ENCODE measurements at regions not wholly inside any gene's neighbourhood (a gene's known extent, or its start where the extent isn't known, plus 50 kb on each side); places are given as distances from the start of the nearest gene placed in this dataset.

GRCh38 chr13:88085036-88085435 lies 413.9 kb downstream of the SLITRK5 start:
- FAIRE-seq (no peak), DNase-seq (no peak)
- no peak overlapping the region for H3K27ac ChIP-seq (ENCODE audit: low read depth in 1 of 3, low read length in 2 of 3)
- H3K36me3 ChIP-seq (ENCODE audit: control insufficient read depth in 3 of 3, insufficient read depth in 2 of 3, low read depth in 1 of 3, low read length in 3 of 3), result no peaks in the 10 kb centered on the region
- no peaks in the 10 kb centered on the region for H3K4me1 ChIP-seq (ENCODE audit: control insufficient read depth in 3 of 3, insufficient read depth in 2 of 3, low read depth in 1 of 3, low read length in 2 of 3)
- H3K4me3 ChIP-seq (ENCODE audit: low read depth in 1 of 3, low read length in 3 of 3), result no peak overlapping the region
- no peaks in the 10 kb centered on the region for H3K9me3 ChIP-seq (ENCODE audit: control insufficient read depth in 2 of 2, insufficient read depth in 1 of 2, low read depth in 1 of 2, low read length in 1 of 2)
- no peaks in the 10 kb centered on the region for H3K27me3 ChIP-seq (ENCODE audit: control insufficient read depth in 3 of 3, insufficient read depth in 3 of 3, low read length in 3 of 3)

- no peak for FAIRE-seq
- Histone ChIP-seq H3K9me3 (ENCODE audit: control insufficient read depth in 2 of 2, insufficient read depth in 1 of 2, low read depth in 1 of 2, low read length in 1 of 2) (no peaks in the 10 kb centered on the region), H3K27ac (ENCODE audit: low read depth in 1 of 3, low read length in 2 of 3) (no peak overlapping the region), H3K27me3 (ENCODE audit: control insufficient read depth in 3 of 3, insufficient read depth in 3 of 3, low read length in 3 of 3) (no peaks in the 10 kb centered on the region), H3K4me3 (ENCODE audit: low read depth in 1 of 3, low read length in 3 of 3) (no peak overlapping the region), H3K36me3 (ENCODE audit: control insufficient read depth in 3 of 3, insufficient read depth in 2 of 3, low read depth in 1 of 3, low read length in 3 of 3) (no peaks in the 10 kb centered on the region), H3K4me1 (ENCODE audit: control insufficient read depth in 3 of 3, insufficient read depth in 2 of 3, low read depth in 1 of 3, low read length in 2 of 3) (no peaks in the 10 kb centered on the region)
- 84 to 94% (median 91%) methylated on average over 3 of the region's 3 CpGs for WGBS, 3 donors
- DNase-seq, result no peak
Observed at GRCh38 chr13:88086577-88086976, 415.4 kb downstream of the SLITRK5 start.

- Histone ChIP-seq H3K4me1 (ENCODE audit: control insufficient read depth in 3 of 3, insufficient read depth in 2 of 3, low read depth in 1 of 3, low read length in 2 of 3) (no peaks in the 10 kb centered on the region), H3K27me3 (ENCODE audit: control insufficient read depth in 3 of 3, insufficient read depth in 3 of 3, low read length in 3 of 3) (no peaks in the 10 kb centered on the region), H3K4me3 (ENCODE audit: low read depth in 1 of 3, low read length in 3 of 3) (no peak overlapping the region), H3K27ac (ENCODE audit: low read depth in 1 of 3, low read length in 2 of 3) (no peak overlapping the region), H3K9me3 (ENCODE audit: control insufficient read depth in 2 of 2, insufficient read depth in 1 of 2, low read depth in 1 of 2, low read length in 1 of 2) (no peaks in the 10 kb centered on the region), H3K36me3 (ENCODE audit: control insufficient read depth in 3 of 3, insufficient read depth in 2 of 3, low read depth in 1 of 3, low read length in 3 of 3) (no peaks in the 10 kb centered on the region)
- 16 to 29% (median 25%) methylated on average over 2 of the region's 2 CpGs for WGBS, 3 donors
- DNase-seq (no peak), FAIRE-seq (no peak)
Observed at GRCh38 chr13:88097541-88097940, 426.4 kb downstream of the SLITRK5 start.

- Histone ChIP-seq H3K36me3 (ENCODE audit: control insufficient read depth in 3 of 3, insufficient read depth in 2 of 3, low read depth in 1 of 3, low read length in 3 of 3) (no peaks in the 10 kb centered on the region), H3K27ac (ENCODE audit: low read depth in 1 of 3, low read length in 2 of 3) (no peak overlapping the region), H3K9me3 (ENCODE audit: control insufficient read depth in 2 of 2, insufficient read depth in 1 of 2, low read depth in 1 of 2, low read length in 1 of 2) (no peaks in the 10 kb centered on the region), H3K27me3 (ENCODE audit: control insufficient read depth in 3 of 3, insufficient read depth in 3 of 3, low read length in 3 of 3) (no peaks in the 10 kb centered on the region), H3K4me1 (ENCODE audit: control insufficient read depth in 3 of 3, insufficient read depth in 2 of 3, low read depth in 1 of 3, low read length in 2 of 3) (no peaks in the 10 kb centered on the region), H3K4me3 (ENCODE audit: low read depth in 1 of 3, low read length in 3 of 3) (no peak overlapping the region)
- DNase-seq, result no peak
- no peak for FAIRE-seq
- 72% methylated on average over 1 of the region's 1 CpG for WGBS, 3 donors
Observed at GRCh38 chr13:88103824-88104223, 432.7 kb downstream of the SLITRK5 start.

- 85 to 100% (median 92%) methylated on average over 1 of the region's 1 CpG for WGBS, 3 donors
- FAIRE-seq (no peak), DNase-seq (no peak)
Observed at GRCh38 chr13:88104576-88104975, 433.4 kb downstream of the SLITRK5 start.

GRCh38 chr13:88107570-88107969 lies 436.4 kb downstream of the SLITRK5 start:
- 73 to 89% (median 79%) methylated on average over 6 of the region's 6 CpGs for whole genome bisulfite sequencing, 3 donors
- DNase-seq, result no peak
- H3K27ac ChIP-seq (ENCODE audit: low read depth in 1 of 3, low read length in 2 of 3), result no peak overlapping the region
- H3K36me3 ChIP-seq (ENCODE audit: control insufficient read depth in 3 of 3, insufficient read depth in 2 of 3, low read depth in 1 of 3, low read length in 3 of 3), result no peaks in the 10 kb centered on the region
- no peaks in the 10 kb centered on the region for H3K9me3 ChIP-seq (ENCODE audit: control insufficient read depth in 2 of 2, insufficient read depth in 1 of 2, low read depth in 1 of 2, low read length in 1 of 2)
- FAIRE-seq, result no peak
- no peak overlapping the region for H3K4me3 ChIP-seq (ENCODE audit: low read depth in 1 of 3, low read length in 3 of 3)
- H3K4me1 ChIP-seq (ENCODE audit: control insufficient read depth in 3 of 3, insufficient read depth in 2 of 3, low read depth in 1 of 3, low read length in 2 of 3), result no peaks in the 10 kb centered on the region
- no peaks in the 10 kb centered on the region for H3K27me3 ChIP-seq (ENCODE audit: control insufficient read depth in 3 of 3, insufficient read depth in 3 of 3, low read length in 3 of 3)

More at GRCh38 chr13:88104576-88104975, 433.4 kb downstream of the SLITRK5 start:
- H3K4me1 ChIP-seq (ENCODE audit: control insufficient read depth in 3 of 3, insufficient read depth in 2 of 3, low read depth in 1 of 3, low read length in 2 of 3), result no peaks in the 10 kb centered on the region
- H3K36me3 ChIP-seq (ENCODE audit: control insufficient read depth in 3 of 3, insufficient read depth in 2 of 3, low read depth in 1 of 3, low read length in 3 of 3), result no peaks in the 10 kb centered on the region
- H3K27me3 ChIP-seq (ENCODE audit: control insufficient read depth in 3 of 3, insufficient read depth in 3 of 3, low read length in 3 of 3), result no peaks in the 10 kb centered on the region
- no peaks in the 10 kb centered on the region for H3K9me3 ChIP-seq (ENCODE audit: control insufficient read depth in 2 of 2, insufficient read depth in 1 of 2, low read depth in 1 of 2, low read length in 1 of 2)
- no peak overlapping the region for H3K4me3 ChIP-seq (ENCODE audit: low read depth in 1 of 3, low read length in 3 of 3)
- no peak overlapping the region for H3K27ac ChIP-seq (ENCODE audit: low read depth in 1 of 3, low read length in 2 of 3)

- no peaks in the 10 kb centered on the region for H3K27me3 ChIP-seq (ENCODE audit: control insufficient read depth in 3 of 3, insufficient read depth in 3 of 3, low read length in 3 of 3)
- no peaks in the 10 kb centered on the region for H3K9me3 ChIP-seq (ENCODE audit: control insufficient read depth in 2 of 2, insufficient read depth in 1 of 2, low read depth in 1 of 2, low read length in 1 of 2)
- H3K4me1 ChIP-seq (ENCODE audit: control insufficient read depth in 3 of 3, insufficient read depth in 2 of 3, low read depth in 1 of 3, low read length in 2 of 3), result no peaks in the 10 kb centered on the region
- no peak overlapping the region for H3K4me3 ChIP-seq (ENCODE audit: low read depth in 1 of 3, low read length in 3 of 3)
- WGBS, 3 donors, result 36 to 41% (median 41%) methylated on average over 3 of the region's 3 CpGs
- H3K27ac ChIP-seq (ENCODE audit: low read depth in 1 of 3, low read length in 2 of 3), result no peak overlapping the region
- DNase-seq, result no peak
- H3K36me3 ChIP-seq (ENCODE audit: control insufficient read depth in 3 of 3, insufficient read depth in 2 of 3, low read depth in 1 of 3, low read length in 3 of 3), result no peaks in the 10 kb centered on the region
- FAIRE-seq, result no peak
Observed at GRCh38 chr13:88112526-88112925, 441.4 kb downstream of the SLITRK5 start.

GRCh38 chr13:88115976-88116375 lies 444.8 kb downstream of the SLITRK5 start:
- H3K9me3 ChIP-seq (ENCODE audit: control insufficient read depth in 2 of 2, insufficient read depth in 1 of 2, low read depth in 1 of 2, low read length in 1 of 2), result no peaks in the 10 kb centered on the region
- 45 to 62% (median 56%) methylated on average over 2 of the region's 2 CpGs for WGBS, 3 donors
- DNase-seq, result no peak
- H3K4me1 ChIP-seq (ENCODE audit: control insufficient read depth in 3 of 3, insufficient read depth in 2 of 3, low read depth in 1 of 3, low read length in 2 of 3), result no peaks in the 10 kb centered on the region
- H3K27ac ChIP-seq (ENCODE audit: low read depth in 1 of 3, low read length in 2 of 3), result no peak overlapping the region
- no peak overlapping the region for H3K4me3 ChIP-seq (ENCODE audit: low read depth in 1 of 3, low read length in 3 of 3)
- H3K27me3 ChIP-seq (ENCODE audit: control insufficient read depth in 3 of 3, insufficient read depth in 3 of 3, low read length in 3 of 3), result no peaks in the 10 kb centered on the region
- no peaks in the 10 kb centered on the region for H3K36me3 ChIP-seq (ENCODE audit: control insufficient read depth in 3 of 3, insufficient read depth in 2 of 3, low read depth in 1 of 3, low read length in 3 of 3)
- no peak for FAIRE-seq

- Histone ChIP-seq H3K4me1 (ENCODE audit: control insufficient read depth in 3 of 3, insufficient read depth in 2 of 3, low read depth in 1 of 3, low read length in 2 of 3) (no peaks in the 10 kb centered on the region), H3K4me3 (ENCODE audit: low read depth in 1 of 3, low read length in 3 of 3) (no peak overlapping the region), H3K27ac (ENCODE audit: low read depth in 1 of 3, low read length in 2 of 3) (no peak overlapping the region), H3K9me3 (ENCODE audit: control insufficient read depth in 2 of 2, insufficient read depth in 1 of 2, low read depth in 1 of 2, low read length in 1 of 2) (no peaks in the 10 kb centered on the region), H3K27me3 (ENCODE audit: control insufficient read depth in 3 of 3, insufficient read depth in 3 of 3, low read length in 3 of 3) (no peaks in the 10 kb centered on the region), H3K36me3 (ENCODE audit: control insufficient read depth in 3 of 3, insufficient read depth in 2 of 3, low read depth in 1 of 3, low read length in 3 of 3) (no peaks in the 10 kb centered on the region)
- DNase-seq (no peak), FAIRE-seq (peak; percentile 44)
- 68 to 72% (median 69%) methylated on average over 3 of the region's 3 CpGs for WGBS, 3 donors
Observed at GRCh38 chr13:88118952-88119351, 447.8 kb downstream of the SLITRK5 start.

Measured in small intestine (tissue), 7 donors.